ENCODE measurements at regions not wholly inside any gene's neighbourhood (a gene's known extent, or its start where the extent isn't known, plus 50 kb on each side); places are given as distances from the start of the nearest gene placed in this dataset.

GRCh38 chr14:87066221-87066817, 926.7 kb downstream of the GALC start:
- TF ChIP-seq ATF7 (IDR thresholded peaks at IDR 0.05; ENCODE audit: low read depth) (no peak), ETV6 (conservative IDR thresholded peaks at IDR 0.05 in 1 of 2, IDR thresholded peaks at IDR 0.05 in 1 of 2; ENCODE audit: borderline replicate concordance in 1 of 2, low read depth in 1 of 2) (no peak), YY1 (IDR thresholded peaks at IDR 0.05; ENCODE audit: low read depth, low read length) (no peak), SUZ12 (IDR thresholded peaks at IDR 0.05; ENCODE audit: unreplicated experiment) (no peak), CTCF (IDR thresholded peaks at IDR 0.05 in 2 of 3, conservative IDR thresholded peaks at IDR 0.05 in 1 of 3; ENCODE audit: control insufficient read depth in 2 of 3, extremely low read depth in 1 of 3, insufficient read depth in 1 of 3, low read depth in 3 of 3, low read length in 3 of 3) (peak in 1 of 3 experiments; percentile 10; a peak in 1 of 6 replicates), BCLAF1 (IDR thresholded peaks at IDR 0.05) (no peak), MAX (IDR thresholded peaks at IDR 0.05; ENCODE audit: low read depth, low read length) (no peak)
